Stomach smooth muscle (tissue), 2 donors: ENCODE measurements at regions not wholly inside any gene's neighbourhood (a gene's known extent, or its start where the extent isn't known, plus 50 kb on each side); places are given as distances from the start of the nearest gene placed in this dataset.
"Not testable (repeated sequence)": the region's sequence is repeated elsewhere in the genome, so short reads cannot be mapped to it uniquely, and the experiment has no call there.

Experiments
- H3K27ac ChIP-seq: one replicate; pipeline ENCODE4 v1.7.0; 2013; ENCODE audit warnings: mild to moderate bottlenecking, low read length, inconsistent platforms
- H3K27me3 ChIP-seq, 2 donors: one replicate each; pipeline ENCODE4 v1.7.0; 2013; ENCODE audit warnings: low read length in 2 of 2; ENCODE audit not compliant: insufficient read depth in 2 of 2, control insufficient read depth in 1 of 2
- H3K36me3 ChIP-seq, 2 donors: one replicate each; pipeline ENCODE4 v1.7.0; 2013; ENCODE audit warnings: low read length in 2 of 2; ENCODE audit not compliant: control insufficient read depth in 2 of 2, insufficient read depth in 2 of 2
- H3K4me1 ChIP-seq: one replicate; pipeline ENCODE4 v1.7.0; 2013; ENCODE audit warnings: low read length; ENCODE audit not compliant: control insufficient read depth, insufficient read depth
- H3K4me3 ChIP-seq, 2 donors: one replicate each; pipeline ENCODE4 v1.7.0; 2013; ENCODE audit warnings: low read length in 2 of 2
- H3K9ac ChIP-seq, 2 donors: one replicate each; pipeline ENCODE4 v1.7.0; 2013; ENCODE audit warnings: low read length in 2 of 2, mild to moderate bottlenecking in 1 of 2
- H3K9me3 ChIP-seq, 2 donors: one replicate each; pipeline ENCODE4 v1.7.0; 2013; ENCODE audit warnings: low read length in 2 of 2; ENCODE audit not compliant: control insufficient read depth in 2 of 2
- donor health status: healthy.
- donor health status: Pancreatic carcinoma.

GRCh38 chr18:25510096-25510495, 158.1 kb upstream of the ZNF521 start:
- no peak overlapping the region for H3K9ac ChIP-seq
- H3K27me3 ChIP-seq, result no peaks in the 10 kb centered on the region
- no peaks in the 10 kb centered on the region for H3K9me3 ChIP-seq
- H3K27ac ChIP-seq, result no peak overlapping the region
- H3K36me3 ChIP-seq, result no peaks in the 10 kb centered on the region
- H3K4me1 ChIP-seq, result no peaks in the 10 kb centered on the region
- no peak overlapping the region for H3K4me3 ChIP-seq

DNA sequence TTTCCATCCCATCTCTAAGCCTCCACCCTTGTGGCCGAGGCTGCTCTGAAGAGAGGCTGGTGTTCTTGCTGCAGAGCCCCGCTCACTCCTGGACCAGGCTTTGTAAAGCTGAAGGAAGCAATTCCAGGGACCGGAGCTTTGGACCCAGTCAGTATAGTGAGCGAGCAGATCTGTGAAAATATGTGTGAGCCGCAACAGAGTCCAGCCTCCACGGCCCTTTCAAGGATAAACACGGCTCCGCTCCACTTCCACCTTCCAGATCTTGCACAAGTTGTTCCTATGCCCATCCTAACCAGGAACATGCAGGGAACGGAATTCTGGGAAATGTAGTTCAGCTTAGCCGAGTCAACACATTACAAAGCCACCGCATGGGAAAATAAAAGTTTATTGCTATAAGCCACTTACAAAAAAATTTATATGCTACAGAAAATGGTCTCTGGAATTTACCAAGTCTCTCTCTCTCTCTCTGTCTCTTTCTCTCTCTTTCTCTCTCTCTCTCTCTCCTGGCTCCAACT, 151.7 kb upstream of the ZNF521 start:
- peaks cover 3% of the 10 kb centered on the region for H3K4me1 ChIP-seq
- peak overlapping the region; percentile 35 to 74 for H3K4me3 ChIP-seq
- H3K27ac ChIP-seq, result no peak overlapping the region
- H3K36me3 ChIP-seq, result no peaks in the 10 kb centered on the region
- no peaks in the 10 kb centered on the region for H3K9me3 ChIP-seq
- H3K9ac ChIP-seq, result peak overlapping the region in 1 of 2 donors; percentile 37
- no peaks in the 10 kb centered on the region for H3K27me3 ChIP-seq

DNA sequence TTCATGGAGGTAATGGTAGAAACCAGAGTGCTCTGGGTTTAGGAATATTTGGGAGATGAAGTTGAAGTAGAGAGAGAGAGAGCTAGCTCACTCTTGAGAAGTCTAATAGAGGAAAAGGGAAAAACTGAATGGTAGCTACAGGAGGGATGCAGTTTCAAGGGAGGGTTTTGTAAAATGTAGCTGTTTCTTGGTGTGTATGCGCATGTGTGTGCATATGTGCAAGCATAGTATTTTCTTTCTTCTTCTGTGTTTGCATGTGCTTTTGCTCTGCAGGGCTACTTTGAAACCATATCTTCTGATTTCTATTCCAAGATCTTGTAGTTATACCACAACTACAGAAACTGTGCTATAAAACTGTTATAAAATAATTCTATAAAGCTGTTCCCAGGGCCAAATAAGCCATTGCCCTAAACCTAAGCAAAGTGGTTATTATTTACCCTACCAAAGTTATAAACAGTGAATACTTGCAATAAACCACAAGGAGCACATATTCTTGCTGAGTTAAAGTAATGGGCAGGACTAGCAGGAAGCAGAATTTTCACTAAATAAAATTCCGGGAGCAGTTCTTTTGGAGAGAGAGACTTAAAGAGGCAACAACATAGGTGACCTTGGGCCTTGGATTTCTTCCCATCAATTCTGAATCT, 145.3 kb upstream of the ZNF521 start:
- H3K36me3 ChIP-seq, result no peaks in the 10 kb centered on the region
- no peak overlapping the region for H3K9ac ChIP-seq
- no peak overlapping the region for H3K27ac ChIP-seq
- H3K9me3 ChIP-seq, result no peaks in the 10 kb centered on the region
- H3K4me3 ChIP-seq, result no peak overlapping the region
- H3K4me1 ChIP-seq, result no peaks in the 10 kb centered on the region
- no peaks in the 10 kb centered on the region for H3K27me3 ChIP-seq

GRCh38 chr18:25496544-25496943, 144.6 kb upstream of the ZNF521 start:
- Histone ChIP-seq H3K4me3 (no peak overlapping the region), H3K9ac (no peak overlapping the region), H3K4me1 (no peaks in the 10 kb centered on the region), H3K36me3 (no peaks in the 10 kb centered on the region), H3K27me3 (no peaks in the 10 kb centered on the region), H3K27ac (no peak overlapping the region), H3K9me3 (no peaks in the 10 kb centered on the region)

DNA sequence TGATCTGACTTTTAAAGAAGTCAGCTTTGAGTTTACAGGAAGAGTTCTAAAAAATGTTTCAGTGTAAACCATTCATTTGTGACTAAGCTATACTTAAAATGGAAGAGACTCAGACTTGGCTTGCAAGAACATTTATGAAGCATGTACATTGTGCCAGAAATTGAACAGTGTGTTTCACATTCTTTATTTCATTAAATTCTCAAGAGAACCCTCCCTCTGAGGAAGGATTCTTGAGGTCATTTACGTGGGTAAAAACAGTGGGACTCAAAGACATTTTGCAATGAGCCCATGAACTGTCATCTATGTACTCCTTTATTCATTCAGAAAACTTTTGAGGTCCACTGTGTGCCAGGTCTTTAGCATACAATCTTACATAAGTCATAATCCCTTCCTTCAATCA, 143.6 kb upstream of the ZNF521 start:
- Histone ChIP-seq H3K4me1 (no peaks in the 10 kb centered on the region), H3K27ac (no peak overlapping the region)

DNA sequence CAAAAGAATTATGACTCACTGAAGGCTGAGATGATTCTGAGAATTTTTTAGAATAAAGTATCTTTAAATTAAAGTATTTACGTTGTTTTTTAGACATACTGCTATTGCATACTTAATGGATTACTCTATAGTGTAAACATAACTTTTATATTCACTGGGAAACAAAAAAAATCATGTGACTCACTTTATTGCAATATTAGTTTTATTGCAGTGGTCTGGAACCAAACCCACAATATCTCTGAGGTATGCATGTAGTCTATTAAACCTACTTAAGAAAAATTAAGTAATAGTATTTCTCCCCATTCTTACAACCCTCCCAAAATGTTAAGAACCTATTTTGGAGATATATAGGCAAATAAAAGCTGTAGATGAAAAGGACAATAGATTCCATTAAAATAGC, 142.9 kb upstream of the ZNF521 start:
- Histone ChIP-seq H3K4me1 (no peaks in the 10 kb centered on the region), H3K36me3 (no peaks in the 10 kb centered on the region)

More for the DNA sequence above, 143.6 kb upstream of the ZNF521 start:
- Histone ChIP-seq H3K9ac (no peak overlapping the region), H3K4me3 (no peak overlapping the region), H3K9me3 (no peaks in the 10 kb centered on the region), H3K36me3 (no peaks in the 10 kb centered on the region), H3K27me3 (no peaks in the 10 kb centered on the region)

DNA sequence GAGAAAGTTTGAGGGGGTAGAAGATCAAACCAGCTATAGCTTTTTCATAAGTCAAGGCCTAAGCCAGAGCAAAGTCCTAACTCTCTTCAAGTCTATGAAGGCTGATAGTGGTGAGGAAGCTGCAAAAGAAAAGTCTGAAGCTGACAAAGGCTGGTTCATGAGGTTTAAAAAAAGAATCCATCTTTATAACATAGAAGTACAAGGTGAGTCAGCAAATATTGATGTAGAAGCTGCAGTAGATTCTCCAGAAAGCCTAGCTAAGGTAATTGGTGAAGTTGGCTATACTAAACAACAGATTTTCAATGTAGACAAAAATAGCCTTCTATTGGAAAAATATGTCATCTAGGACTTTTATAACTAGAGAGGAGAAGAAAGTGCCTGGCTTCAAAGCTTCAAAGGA, 141.4 kb upstream of the ZNF521 start:
- no peak overlapping the region for H3K4me3 ChIP-seq
- H3K27ac ChIP-seq, result no peak overlapping the region
- H3K4me1 ChIP-seq, result no peaks in the 10 kb centered on the region
- H3K9me3 ChIP-seq, result no peaks in the 10 kb centered on the region
- H3K36me3 ChIP-seq, result no peaks in the 10 kb centered on the region
- H3K9ac ChIP-seq, result no peak overlapping the region
- H3K27me3 ChIP-seq, result no peaks in the 10 kb centered on the region

More for the DNA sequence above, 142.9 kb upstream of the ZNF521 start:
- Histone ChIP-seq H3K4me3 (no peak overlapping the region), H3K9me3 (no peaks in the 10 kb centered on the region), H3K9ac (no peak overlapping the region), H3K27ac (no peak overlapping the region), H3K27me3 (no peaks in the 10 kb centered on the region)

GRCh38 chr18:25490316-25490715, 138.3 kb upstream of the ZNF521 start:
- Histone ChIP-seq H3K9me3 (no peaks in the 10 kb centered on the region), H3K4me1 (no peaks in the 10 kb centered on the region), H3K9ac (no peak overlapping the region), H3K4me3 (no peak overlapping the region), H3K27me3 (no peaks in the 10 kb centered on the region), H3K36me3 (no peaks in the 10 kb centered on the region), H3K27ac (no peak overlapping the region)

GRCh38 chr18:25473008-25473407, 121.0 kb upstream of the ZNF521 start:
- H3K4me1 ChIP-seq, result no peaks in the 10 kb centered on the region
- H3K4me3 ChIP-seq, result no peak overlapping the region
- peaks cover 0 to 3% of the 10 kb centered on the region in 2 donors for H3K9me3 ChIP-seq
- H3K27me3 ChIP-seq, result no peaks in the 10 kb centered on the region
- no peak overlapping the region for H3K9ac ChIP-seq
- no peak overlapping the region for H3K27ac ChIP-seq
- no peaks in the 10 kb centered on the region for H3K36me3 ChIP-seq

- H3K9ac ChIP-seq, H3K36me3 ChIP-seq, H3K4me3 ChIP-seq, H3K9me3 ChIP-seq, H3K4me1 ChIP-seq, H3K27ac ChIP-seq, H3K27me3 ChIP-seq: not testable (repeated sequence)
Observed at GRCh38 chr18:25470756-25471524, 119.0 kb upstream of the ZNF521 start.

- Histone ChIP-seq H3K27ac (no peak overlapping the region), H3K36me3 (no peaks in the 10 kb centered on the region)
Observed at GRCh38 chr18:25470062-25470461, 118.1 kb upstream of the ZNF521 start.

More at GRCh38 chr18:25470062-25470461, 118.1 kb upstream of the ZNF521 start:
- Histone ChIP-seq H3K27me3 (no peaks in the 10 kb centered on the region), H3K4me1 (no peaks in the 10 kb centered on the region), H3K9ac (no peak overlapping the region), H3K9me3 (no peaks in the 10 kb centered on the region), H3K4me3 (no peak overlapping the region)
